ENCODE measurements at regions not wholly inside any gene's neighbourhood (a gene's known extent, or its start where the extent isn't known, plus 50 kb on each side); places are given as distances from the start of the nearest gene placed in this dataset.

- no peak overlapping the region for H3K4me3 ChIP-seq (ENCODE audit: low read length)
- H3K79me2 ChIP-seq (ENCODE audit: low read length) = no peaks in the 10 kb centered on the region
- no peaks in the 10 kb centered on the region for H3F3A ChIP-seq (ENCODE audit: low read length, unreplicated experiment)
- no peaks in the 10 kb centered on the region for H3K9me2 ChIP-seq (replicated peaks; ENCODE audit: low read length)
- intact Hi-C loops (cut with micrococcal nuclease) = no loop called here
- no peak overlapping the region for H3K4me2 ChIP-seq (ENCODE audit: low read length)
- TF ChIP-seq EZH2 (IDR thresholded peaks at IDR 0.05; ENCODE audit: low read length, unreplicated experiment) (no peak), EZH2phosphoT487 (IDR thresholded peaks at IDR 0.05; ENCODE audit: borderline replicate concordance, low read length) (no peak), CTCF (conservative IDR thresholded peaks at IDR 0.05; ENCODE audit: low read depth, low read length) (no peak)
- ATAC-seq (no peak), DNase-seq (no peak)
- H3K36me3 ChIP-seq (ENCODE audit: low read depth, low read length) = no peaks in the 10 kb centered on the region
- H4K20me1 ChIP-seq (ENCODE audit: low read length) = no peaks in the 10 kb centered on the region
- peaks cover 44% of the 10 kb centered on the region for H3K27me3 ChIP-seq (ENCODE audit: low read length)
- BruUV-seq (replicated peaks) = no TSS peak
- H3K4me1 ChIP-seq (ENCODE audit: insufficient read depth, low read length) = no peaks in the 10 kb centered on the region
- POLR2A ChIA-PET (ENCODE audit: unreplicated experiment) = no interaction called here
- 0 out of 2 replicates have a peak, but pooled peaks cover 6% of the 10 kb centered on the region for H3K9me3 ChIP-seq (ENCODE audit: low read length)
- no peak overlapping the region for H3K9ac ChIP-seq (ENCODE audit: low read length)
- H2AFZ ChIP-seq (ENCODE audit: low read length) = no peak overlapping the region
- no peak overlapping the region for H3K27ac ChIP-seq (ENCODE audit: low read length)
- CTCF ChIA-PET = no interaction called here
Measured at GRCh38 chr3:459311-459670, 262.7 kb downstream of the CHL1 start.

GRCh38 chr3:461006-461405, 264.4 kb downstream of the CHL1 start:
- POLR2A ChIA-PET (ENCODE audit: unreplicated experiment) = no interaction called here
- no peak overlapping the region for H3K9ac ChIP-seq (ENCODE audit: low read length)
- 0 out of 2 replicates have a peak, but pooled peaks cover 6% of the 10 kb centered on the region for H3K9me3 ChIP-seq (ENCODE audit: low read length)
- no peak overlapping the region for H2AFZ ChIP-seq (ENCODE audit: low read length)
- H3K79me2 ChIP-seq (ENCODE audit: low read length) = no peaks in the 10 kb centered on the region
- peaks cover 29% of the 10 kb centered on the region for H3K27me3 ChIP-seq (ENCODE audit: low read length)
- H3K9me2 ChIP-seq (replicated peaks; ENCODE audit: low read length) = no peaks in the 10 kb centered on the region
- no peaks in the 10 kb centered on the region for H3F3A ChIP-seq (ENCODE audit: low read length, unreplicated experiment)
- no peak overlapping the region for H3K4me3 ChIP-seq (ENCODE audit: low read length)
- no peaks in the 10 kb centered on the region for H4K20me1 ChIP-seq (ENCODE audit: low read length)
- no peak for DNase-seq
- intact Hi-C loops (cut with micrococcal nuclease) = no loop called here
- TF ChIP-seq EZH2 (IDR thresholded peaks at IDR 0.05; ENCODE audit: low read length, unreplicated experiment) (no peak), CTCF (conservative IDR thresholded peaks at IDR 0.05; ENCODE audit: low read depth, low read length) (no peak), EZH2phosphoT487 (IDR thresholded peaks at IDR 0.05; ENCODE audit: borderline replicate concordance, low read length) (no peak)
- BruUV-seq (replicated peaks) = no TSS peak
- CTCF ChIA-PET = no interaction called here
- no peaks in the 10 kb centered on the region for H3K4me1 ChIP-seq (ENCODE audit: insufficient read depth, low read length)
- ATAC-seq = no peak
- H3K36me3 ChIP-seq (ENCODE audit: low read depth, low read length) = no peaks in the 10 kb centered on the region
- no peak overlapping the region for H3K4me2 ChIP-seq (ENCODE audit: low read length)
- no peak overlapping the region for H3K27ac ChIP-seq (ENCODE audit: low read length)

GRCh38 chr3:462851-463250, 266.3 kb downstream of the CHL1 start:
- Histone ChIP-seq H3K4me1 (ENCODE audit: insufficient read depth, low read length) (no peaks in the 10 kb centered on the region), H3K27me3 (ENCODE audit: low read length) (peaks cover 28% of the 10 kb centered on the region), H3K4me2 (ENCODE audit: low read length) (no peak overlapping the region), H3K4me3 (ENCODE audit: low read length) (no peak overlapping the region), H2AFZ (ENCODE audit: low read length) (no peak overlapping the region), H4K20me1 (ENCODE audit: low read length) (no peaks in the 10 kb centered on the region), H3K36me3 (ENCODE audit: low read depth, low read length) (no peaks in the 10 kb centered on the region), H3K9ac (ENCODE audit: low read length) (no peak overlapping the region), H3K27ac (ENCODE audit: low read length) (no peak overlapping the region), H3K9me2 (replicated peaks; ENCODE audit: low read length) (no peaks in the 10 kb centered on the region), H3F3A (ENCODE audit: low read length, unreplicated experiment) (no peaks in the 10 kb centered on the region), H3K9me3 (ENCODE audit: low read length) (0 out of 2 replicates have a peak, but pooled peaks cover 6% of the 10 kb centered on the region), H3K79me2 (ENCODE audit: low read length) (no peaks in the 10 kb centered on the region)
- no TSS peak for BruUV-seq (replicated peaks)
- ATAC-seq (no peak), DNase-seq (no peak)
- ChIA-PET CTCF (no interaction called here), POLR2A (ENCODE audit: unreplicated experiment) (no interaction called here)
- intact Hi-C loops (cut with micrococcal nuclease) = no loop called here
- TF ChIP-seq EZH2 (IDR thresholded peaks at IDR 0.05; ENCODE audit: low read length, unreplicated experiment) (no peak), CTCF (conservative IDR thresholded peaks at IDR 0.05; ENCODE audit: low read depth, low read length) (no peak), EZH2phosphoT487 (IDR thresholded peaks at IDR 0.05; ENCODE audit: borderline replicate concordance, low read length) (no peak)
